Endothelial cell of umbilical vein (primary cell): ENCODE measurements at regions not wholly inside any gene's neighbourhood (a gene's known extent, or its start where the extent isn't known, plus 50 kb on each side); places are given as distances from the start of the nearest gene placed in this dataset.

Source experiments
- BruUV-seq: library from RNA; stranded (reverse); fragments of 400-500 nt; replicated peaks from 2 replicates; lab custom pipeline; 2021; lab: Mats Ljungman, UMichigan
- CTCF ChIA-PET: fragments of 300-600, 350-600 bp; sonication (Branson Sonifier 250); formaldehyde crosslinking; loops from one replicate; lab custom pipeline; 2021; ENCODE audit warnings: antibody characterized with exemption, inconsistent platforms; lab: Charles Lee
- POLR2A ChIA-PET: fragments of 300-600, 350-600 bp; sonication (Branson Sonifier 250); formaldehyde crosslinking; loops from one replicate; lab custom pipeline; 2021; ENCODE audit warnings: antibody characterized with exemption, inconsistent platforms; lab: Charles Lee
- DNase-seq: peaks from one replicate; pipeline ENCODE4 v3.0.0-alpha.2; 2011; ENCODE audit warnings: low read depth, low spot score
- FAIRE-seq: peaks from 2 replicates; lab custom pipeline; 2011; peaks lifted over from hg19 to GRCh38; lab: Jason Lieb, UNC
- H2AFZ ChIP-seq: 2 replicates; pipeline ENCODE4 v1.6.0; 2012; ENCODE audit warnings: low read depth, low read length, control low read depth, inconsistent platforms
- H3K27ac ChIP-seq: 2 replicates; pipeline ENCODE4 v1.5.1; 2011; ENCODE audit warnings: low read depth, mild to moderate bottlenecking, control low read depth, low read length, moderate library complexity; ENCODE audit not compliant: insufficient read depth
- H3K27me3 ChIP-seq, 2 experiments: 2 replicates each; pipeline versions ENCODE4 v1.6.0 to v1.6.1; 2011; ENCODE audit warnings: low read length in 2 of 2, mixed read lengths in 1 of 2; ENCODE audit not compliant: control insufficient read depth in 2 of 2, insufficient read depth in 2 of 2
- H3K36me3 ChIP-seq, 2 experiments: 2 replicates in 1 of 2; 3 replicates in 1 of 2; pipeline ENCODE4 v1.5.1; 2011; ENCODE audit warnings: low read length in 2 of 2, mild to moderate bottlenecking in 1 of 2, moderate library complexity in 1 of 2; ENCODE audit not compliant: control insufficient read depth in 2 of 2, insufficient read depth in 2 of 2; ENCODE audit errors: extremely low read depth in 1 of 2
- H3K4me1 ChIP-seq: 3 replicates; pipeline ENCODE4 v1.5.1; 2011; ENCODE audit warnings: mild to moderate bottlenecking, low read length; ENCODE audit not compliant: control insufficient read depth, insufficient read depth; ENCODE audit errors: extremely low read depth
- H3K4me2 ChIP-seq: 2 replicates; pipeline ENCODE4 v1.6.1; 2011; ENCODE audit warnings: low read length, control low read depth, mixed read lengths; ENCODE audit not compliant: insufficient read depth
- H3K4me3 ChIP-seq, 3 experiments: fragments of 200-600 bp in 1 of 3; sonication (generic), shearing (Covaris generic) in 1 of 3; replicated peaks in 1 of 3; 2 replicates each; pipeline ENCODE4 v1.5.1; 2011 to 2016; ENCODE audit warnings: control low read depth in 3 of 3, low read length in 3 of 3, mild to moderate bottlenecking in 2 of 3, inconsistent platforms in 1 of 3, low read depth in 1 of 3, moderate library complexity in 1 of 3; ENCODE audit not compliant: insufficient read depth in 1 of 3
- H3K79me2 ChIP-seq: 2 replicates; pipeline ENCODE4 v1.6.0; 2012; ENCODE audit warnings: low read length, inconsistent platforms; ENCODE audit not compliant: control insufficient read depth, insufficient read depth
- H3K9ac ChIP-seq: replicated peaks from 2 replicates; pipeline ENCODE3; 2011; ENCODE audit warnings: low read length, control low read depth; ENCODE audit not compliant: insufficient read depth; ENCODE audit errors: extremely low read depth
- H3K9me1 ChIP-seq: replicated peaks from 3 replicates; pipeline ENCODE4 v1.6.0; 2011; ENCODE audit warnings: mild to moderate bottlenecking, low read length; ENCODE audit not compliant: control insufficient read depth, insufficient read depth; ENCODE audit errors: extremely low read depth
- H3K9me3 ChIP-seq: replicated peaks from 2 replicates; pipeline ENCODE4 v1.5.1; 2012; ENCODE audit warnings: low read length, inconsistent platforms; ENCODE audit not compliant: control insufficient read depth, insufficient read depth
- H4K20me1 ChIP-seq: replicated peaks from 2 replicates; pipeline ENCODE3; 2011; ENCODE audit warnings: mild to moderate bottlenecking, low read length; ENCODE audit not compliant: control insufficient read depth, insufficient read depth; ENCODE audit errors: extremely low read depth
- EZH2 ChIP-seq: IDR thresholded peaks from 2 replicates; pipeline ENCODE4 v1.6.1; 2012; ENCODE audit warnings: borderline replicate concordance, low read depth, mild to moderate bottlenecking, moderate library complexity, low read length, inconsistent platforms; ENCODE audit not compliant: severe bottlenecking
- FOS ChIP-seq: IDR thresholded peaks from 2 replicates; pipeline ENCODE4 v1.6.1; 2011; ENCODE audit warnings: mild to moderate bottlenecking, low read length, moderate library complexity, borderline replicate concordance; ENCODE audit not compliant: insufficient read depth
- GATA2 ChIP-seq: IDR thresholded peaks from 2 replicates; pipeline ENCODE4 v1.7.0; 2011; ENCODE audit warnings: low read depth, mild to moderate bottlenecking, moderate library complexity, mixed read lengths, low read length; ENCODE audit not compliant: insufficient read length, insufficient read depth
- JUN ChIP-seq: IDR thresholded peaks from 2 replicates; pipeline ENCODE4 v1.6.1; 2011; ENCODE audit warnings: borderline replicate concordance, low read depth; ENCODE audit not compliant: insufficient read length, insufficient read depth
- MYC ChIP-seq: IDR thresholded peaks from one replicate; pipeline ENCODE4 v1.6.1; 2011; ENCODE audit warnings: mild to moderate bottlenecking, low read depth, low read length
- POLR2A ChIP-seq: IDR thresholded peaks from 2 replicates; pipeline ENCODE4 v1.6.1; 2012; ENCODE audit warnings: low read depth, mild to moderate bottlenecking, control low read depth, low read length
- POLR2AphosphoS5 ChIP-seq: IDR thresholded peaks from 2 replicates; pipeline ENCODE4 v1.6.1; 2012; ENCODE audit warnings: low read depth, mild to moderate bottlenecking, control low read depth, low read length, moderate library complexity; ENCODE audit not compliant: insufficient read depth
- dilution Hi-C: fragments of 300-500 bp; cut with MboI; formaldehyde crosslinking; loops from one replicate; pipeline ENCODE4 v1.15.0; 2019; ENCODE audit warnings: low sequenced_read_pairs; ENCODE audit not compliant: extremely low pct_ligation_motif_present
- intact Hi-C: fragments of 100-400 bp; cut with micrococcal nuclease; formaldehyde crosslinking; loops from one replicate; pipeline ENCODE4 v1.10.0; 2022
- TF ChIP-seq, protein P1 (sequence below): IDR thresholded peaks from 2 replicates; pipeline ENCODE4 v1.6.1; 2011; ENCODE audit not compliant: insufficient read depth, insufficient read length
- TF ChIP-seq, protein P2 (sequence below), 2 donors: IDR thresholded peaks; 1 replicate in 1 of 2; 2 replicates in 1 of 2; pipeline ENCODE4 v1.5.1; 2011; ENCODE audit warnings: low read length in 2 of 2, mild to moderate bottlenecking in 2 of 2, moderate library complexity in 2 of 2, control low read depth in 1 of 2, inconsistent platforms in 1 of 2, low read depth in 1 of 2; ENCODE audit not compliant: insufficient read depth in 1 of 2; ENCODE audit errors: extremely low read depth in 1 of 2

DNA sequence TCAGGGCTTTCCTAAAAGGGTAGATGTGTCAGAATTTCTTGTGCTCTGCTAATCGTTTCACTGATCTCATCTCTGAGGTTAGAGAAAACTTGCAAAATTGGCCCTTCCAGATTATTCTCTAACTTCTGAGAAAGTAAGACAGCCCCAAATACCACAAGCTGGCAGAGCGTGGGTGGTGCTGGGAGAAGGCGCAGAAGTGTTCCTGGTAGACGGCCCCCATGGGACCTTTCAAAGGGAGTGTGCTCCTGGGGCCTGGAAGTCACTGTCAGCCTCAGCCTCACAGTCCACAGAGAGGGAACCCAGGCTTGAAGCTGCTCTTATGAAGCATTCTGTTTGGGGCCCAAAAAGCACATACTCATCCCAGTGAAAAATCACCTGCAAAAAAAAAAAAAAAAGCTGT is 86.5 kb upstream of the PFN2 start:
- TF ChIP-seq, protein P1, sequence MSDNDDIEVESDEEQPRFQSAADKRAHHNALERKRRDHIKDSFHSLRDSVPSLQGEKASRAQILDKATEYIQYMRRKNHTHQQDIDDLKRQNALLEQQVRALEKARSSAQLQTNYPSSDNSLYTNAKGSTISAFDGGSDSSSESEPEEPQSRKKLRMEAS, result no peak
- TF ChIP-seq, protein P2, sequence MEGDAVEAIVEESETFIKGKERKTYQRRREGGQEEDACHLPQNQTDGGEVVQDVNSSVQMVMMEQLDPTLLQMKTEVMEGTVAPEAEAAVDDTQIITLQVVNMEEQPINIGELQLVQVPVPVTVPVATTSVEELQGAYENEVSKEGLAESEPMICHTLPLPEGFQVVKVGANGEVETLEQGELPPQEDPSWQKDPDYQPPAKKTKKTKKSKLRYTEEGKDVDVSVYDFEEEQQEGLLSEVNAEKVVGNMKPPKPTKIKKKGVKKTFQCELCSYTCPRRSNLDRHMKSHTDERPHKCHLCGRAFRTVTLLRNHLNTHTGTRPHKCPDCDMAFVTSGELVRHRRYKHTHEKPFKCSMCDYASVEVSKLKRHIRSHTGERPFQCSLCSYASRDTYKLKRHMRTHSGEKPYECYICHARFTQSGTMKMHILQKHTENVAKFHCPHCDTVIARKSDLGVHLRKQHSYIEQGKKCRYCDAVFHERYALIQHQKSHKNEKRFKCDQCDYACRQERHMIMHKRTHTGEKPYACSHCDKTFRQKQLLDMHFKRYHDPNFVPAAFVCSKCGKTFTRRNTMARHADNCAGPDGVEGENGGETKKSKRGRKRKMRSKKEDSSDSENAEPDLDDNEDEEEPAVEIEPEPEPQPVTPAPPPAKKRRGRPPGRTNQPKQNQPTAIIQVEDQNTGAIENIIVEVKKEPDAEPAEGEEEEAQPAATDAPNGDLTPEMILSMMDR (IDR thresholded peaks at IDR 0.05; ENCODE audit: extremely low read depth in 1 of 2, insufficient read depth in 1 of 2, low read depth in 1 of 2, low read length in 2 of 2), result no peak
- TF ChIP-seq JUN, result no peak
- TF ChIP-seq POLR2AphosphoS5, result no peak
- TF ChIP-seq EZH2, result no peak
- no peak for TF ChIP-seq POLR2A
- no peak for TF ChIP-seq MYC
- TF ChIP-seq GATA2, result no peak
- no peak for TF ChIP-seq FOS
- CTCF ChIA-PET, result interaction anchor here (0.6 to 0.8 kb wide), 2 partner anchors 23 to 85 kb away, joined by 3 read pairs; no protein-coding TSS in a partner anchor
- intact Hi-C loops, result no loop called here
- no peaks in the 10 kb centered on the region for H3K9me3 ChIP-seq
- H3K4me3 ChIP-seq, result no peak overlapping the region
- no peak overlapping the region for H3K9ac ChIP-seq
- no peaks in the 10 kb centered on the region for H3K4me1 ChIP-seq
- DNase-seq, result no peak
- no peak for FAIRE-seq
- H3K79me2 ChIP-seq, result no peaks in the 10 kb centered on the region
- no peak overlapping the region for H3K27ac ChIP-seq
- dilution Hi-C loops, result no loop called here
- POLR2A ChIA-PET, result no interaction called here
- no peaks in the 10 kb centered on the region for H3K36me3 ChIP-seq
- no peak overlapping the region for H3K4me2 ChIP-seq
- no peaks in the 10 kb centered on the region for H4K20me1 ChIP-seq
- H3K27me3 ChIP-seq, result peaks cover 12 to 26% of the 10 kb centered on the region in 2 experiments
- H2AFZ ChIP-seq, result no peak overlapping the region
- H3K9me1 ChIP-seq, result no peaks in the 10 kb centered on the region
- BruUV-seq, result no TSS peak
